ENCODE measurements at regions not wholly inside any gene's neighbourhood (a gene's known extent, or its start where the extent isn't known, plus 50 kb on each side); places are given as distances from the start of the nearest gene placed in this dataset.
"Not testable (repeated sequence)": the region's sequence is repeated elsewhere in the genome, so short reads cannot be mapped to it uniquely, and the experiment has no call there.

DNA sequence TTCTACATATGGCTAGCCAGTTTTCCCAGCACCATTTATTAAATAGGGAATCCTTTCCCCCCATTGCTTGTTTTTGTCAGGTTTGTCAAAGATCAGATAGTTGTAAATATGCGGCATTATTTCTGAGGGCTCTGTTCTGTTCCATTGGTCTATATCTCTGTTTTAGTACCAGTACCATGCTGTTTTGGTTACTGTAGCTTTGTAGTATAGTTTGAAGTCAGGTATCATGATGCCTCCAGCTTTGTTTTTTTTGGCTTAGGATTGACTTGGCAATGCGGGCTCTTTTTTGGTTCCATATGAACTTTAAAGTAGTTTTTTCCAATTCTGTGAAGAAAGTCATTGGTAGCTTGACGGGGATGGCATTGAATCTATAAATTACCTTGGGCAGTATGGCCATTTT, 60.0 kb upstream of the GPC3 start:
- not testable (repeated sequence) for DNase-seq

DNA sequence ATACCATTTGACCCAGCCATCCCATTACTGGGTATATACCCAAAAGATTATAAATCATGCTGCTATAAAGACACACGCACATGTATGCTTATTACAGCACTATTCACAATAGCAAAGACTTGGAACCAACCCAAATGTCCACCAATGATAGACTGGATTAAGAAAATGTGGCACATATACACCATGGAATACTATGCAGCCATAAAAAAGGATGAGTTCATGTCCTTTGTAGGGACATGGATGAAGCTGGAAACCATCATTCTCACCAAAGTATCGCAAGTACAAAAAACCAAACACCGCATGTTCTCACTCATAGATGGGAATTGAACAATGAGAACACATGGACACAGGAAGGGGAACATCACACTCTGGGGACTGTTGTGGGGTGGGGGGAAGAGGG, 81.7 kb upstream of the GPC3 start:
- DNase-seq = not testable (repeated sequence)

DNA sequence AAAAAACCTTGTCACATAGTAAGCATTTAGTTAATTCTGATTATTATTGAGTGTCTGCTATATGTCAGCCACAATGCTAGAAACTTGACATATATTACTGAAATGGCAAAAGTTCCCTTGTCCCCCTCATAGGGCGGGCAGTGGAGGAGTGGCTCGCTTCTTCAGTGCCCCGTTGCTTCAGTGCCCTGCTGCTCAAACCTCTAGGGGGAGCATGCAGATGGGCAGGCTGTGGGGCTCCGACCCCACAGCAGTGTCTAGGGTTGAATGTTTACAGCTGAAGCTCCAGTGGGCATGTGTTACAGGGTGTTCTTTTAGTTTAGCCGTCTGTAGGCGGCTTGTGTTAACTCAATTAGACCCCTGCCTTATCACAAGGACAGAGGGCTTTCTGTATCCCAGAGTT, 86.5 kb upstream of the GPC3 start:
- DNase-seq = not testable (repeated sequence)

DNA sequence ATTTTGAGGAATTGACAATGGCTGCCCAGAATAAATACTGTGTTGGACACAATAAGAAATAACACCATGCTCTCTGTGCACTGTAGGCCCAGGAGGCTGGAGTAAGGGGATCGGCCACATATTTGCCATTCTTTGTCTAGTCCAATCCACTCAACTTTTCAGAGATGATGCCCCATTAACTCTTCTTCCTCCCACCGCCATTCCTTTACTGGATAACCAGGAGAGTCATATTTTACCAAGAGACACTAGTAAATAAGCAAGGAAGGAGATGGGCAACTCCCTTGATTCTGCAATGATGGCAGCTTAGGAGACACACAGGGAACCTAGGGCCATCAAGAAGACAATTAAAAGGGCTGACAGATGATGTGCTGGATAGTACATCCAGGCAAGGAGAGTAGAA, 87.9 kb upstream of the GPC3 start:
- DNase-seq = no peak

DNA sequence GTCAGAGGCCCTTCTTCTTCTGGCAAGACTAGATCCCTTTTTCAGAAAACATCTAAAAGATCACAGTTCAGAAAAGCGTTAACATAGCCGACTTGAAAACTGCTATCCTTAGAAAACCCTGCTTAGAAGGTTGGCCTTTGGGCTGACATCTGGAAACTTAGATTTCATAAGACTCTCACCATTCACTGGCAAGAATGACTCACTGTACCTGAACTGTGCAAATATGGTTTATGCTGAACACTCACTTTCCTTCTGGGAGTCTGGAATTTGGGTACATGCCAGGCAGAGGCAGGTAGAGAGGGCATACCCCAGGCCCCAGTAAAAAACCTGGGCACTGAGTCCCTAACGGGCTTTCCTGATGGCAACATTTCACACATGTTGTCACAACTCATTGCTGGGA, 88.8 kb upstream of the GPC3 start:
- no peak for DNase-seq

DNA sequence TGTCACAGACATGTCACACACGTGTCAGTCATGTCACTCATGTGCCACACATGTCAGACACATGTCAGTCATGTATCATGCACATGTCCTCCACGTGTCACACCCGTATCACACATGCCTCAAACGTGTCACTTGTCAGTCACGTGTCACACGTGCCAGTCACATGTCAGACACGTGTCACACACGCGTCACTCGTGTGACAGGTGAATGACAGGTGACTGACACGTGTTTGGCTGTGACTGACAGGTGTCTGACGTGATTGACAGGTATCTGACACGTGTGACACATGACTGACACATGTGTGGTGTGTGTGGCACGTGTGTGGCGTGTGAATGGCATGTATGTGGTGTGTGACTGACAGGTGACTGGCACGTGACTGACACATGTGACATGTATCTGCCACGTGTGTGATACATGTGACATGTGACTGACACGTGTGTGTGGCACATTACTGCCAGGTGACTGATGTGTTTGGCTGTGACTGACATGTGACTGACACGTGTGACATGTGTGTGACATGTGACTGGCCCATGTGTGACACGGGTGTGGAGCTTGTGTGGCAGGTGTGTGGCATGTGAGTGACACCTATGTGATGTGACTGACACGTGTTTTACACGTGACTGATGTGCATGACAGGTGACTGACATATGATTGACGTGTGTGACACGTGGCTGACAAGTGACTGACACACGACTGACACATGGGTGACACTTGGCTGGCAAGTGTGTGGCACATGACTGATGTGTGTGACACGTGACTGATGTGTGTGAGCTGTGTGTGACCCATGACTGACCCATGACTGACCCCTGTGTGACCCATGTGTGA, 90.7 kb upstream of the GPC3 start:
- no peak for DNase-seq

DNA sequence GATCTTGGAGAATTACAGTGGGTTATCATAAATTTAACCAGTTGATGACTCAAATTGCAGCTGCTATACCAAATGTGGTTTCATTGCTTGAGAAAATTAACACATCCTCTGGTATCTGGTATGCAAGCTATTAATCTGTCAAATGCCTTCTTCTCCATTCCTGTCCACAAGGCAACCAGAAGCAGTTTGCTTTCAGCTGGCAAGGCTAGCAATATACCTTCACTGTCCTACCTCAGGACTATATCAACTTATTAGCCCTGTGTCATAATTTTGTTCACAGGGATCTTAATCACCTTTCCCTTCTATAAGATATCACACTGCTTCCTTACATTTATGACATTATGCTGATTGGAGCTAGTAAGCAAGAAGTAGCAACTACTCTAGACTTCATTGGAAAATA, 110.0 kb upstream of the GPC3 start:
- DNase-seq = no peak

DNA sequence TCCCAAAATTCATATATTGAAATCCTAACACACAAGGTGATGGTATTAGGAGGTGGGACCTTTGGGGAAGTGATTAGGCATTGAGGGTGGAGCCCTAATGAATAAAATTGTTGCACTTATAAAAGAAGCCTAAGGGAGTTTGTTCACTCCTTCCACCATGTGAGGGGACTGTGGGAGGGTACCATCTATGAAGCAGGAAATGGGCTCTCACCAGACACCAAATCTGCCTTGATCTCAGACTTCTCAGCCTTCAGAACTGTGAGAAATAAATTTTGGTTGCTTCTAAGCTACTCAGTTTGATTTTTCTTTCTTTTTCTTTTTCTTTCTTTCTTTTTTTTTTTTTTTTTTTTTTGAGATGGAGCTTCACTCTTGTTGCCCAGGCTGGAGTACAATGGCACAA, 116.2 kb upstream of the GPC3 start:
- DNase-seq = no peak

DNA sequence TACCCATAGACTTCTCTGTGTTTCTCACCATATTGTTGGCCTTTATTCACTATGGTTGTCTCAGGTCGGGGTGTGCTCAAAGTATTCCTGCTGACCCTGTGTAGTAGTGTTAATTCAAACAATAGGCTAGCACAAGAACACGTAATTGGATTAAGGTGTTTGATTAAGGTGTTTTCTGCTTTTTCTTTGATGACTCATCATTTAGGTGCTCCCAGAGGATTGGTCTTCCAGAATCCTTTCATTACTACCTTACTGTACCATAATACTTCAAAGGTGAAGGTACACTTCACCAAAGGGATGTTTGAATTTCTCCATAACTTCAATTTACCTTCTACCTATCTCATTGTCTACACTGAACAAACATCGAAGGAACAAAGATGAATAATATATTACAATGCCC, 121.7 kb upstream of the CCDC160 start:
- no peak for DNase-seq

DNA sequence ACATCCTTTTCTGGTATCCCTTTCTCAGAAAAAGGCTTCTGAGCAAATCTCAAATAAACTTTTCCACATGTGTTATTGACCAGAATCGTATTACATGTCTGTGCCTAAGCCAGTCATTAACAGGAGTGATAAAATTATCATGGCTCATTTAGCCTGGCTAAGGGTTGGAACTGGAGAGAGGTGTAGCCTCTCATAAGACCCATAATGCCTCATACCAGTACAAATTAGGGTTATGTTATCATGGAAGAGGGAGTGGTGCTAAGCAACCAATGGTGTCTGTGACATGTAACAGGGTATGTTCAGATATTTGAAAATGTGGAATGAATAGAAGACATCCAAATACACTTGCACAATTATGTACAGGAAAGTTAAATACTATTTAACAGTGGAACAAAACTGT, 99.6 kb upstream of the CCDC160 start:
- no peak for DNase-seq

DNA sequence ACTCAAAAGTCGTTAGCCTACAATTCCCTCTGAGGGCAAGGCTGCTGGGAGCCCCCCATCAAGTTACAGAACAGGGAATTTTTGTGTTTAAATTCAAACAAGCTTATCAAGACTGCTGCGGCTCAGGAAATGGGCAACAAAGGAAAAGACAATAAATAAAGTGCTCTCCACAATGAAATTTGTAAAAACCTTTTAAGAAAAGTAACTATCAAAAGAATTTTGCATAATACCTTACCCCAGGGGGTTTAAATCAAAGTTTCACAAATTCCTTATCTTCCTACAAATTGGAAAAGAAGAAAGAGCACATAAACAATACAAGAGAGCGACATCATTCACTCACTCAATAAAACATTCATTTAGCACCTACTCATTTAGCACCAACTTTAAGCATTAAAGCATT, 97.9 kb upstream of the CCDC160 start:
- DNase-seq = no peak

DNA sequence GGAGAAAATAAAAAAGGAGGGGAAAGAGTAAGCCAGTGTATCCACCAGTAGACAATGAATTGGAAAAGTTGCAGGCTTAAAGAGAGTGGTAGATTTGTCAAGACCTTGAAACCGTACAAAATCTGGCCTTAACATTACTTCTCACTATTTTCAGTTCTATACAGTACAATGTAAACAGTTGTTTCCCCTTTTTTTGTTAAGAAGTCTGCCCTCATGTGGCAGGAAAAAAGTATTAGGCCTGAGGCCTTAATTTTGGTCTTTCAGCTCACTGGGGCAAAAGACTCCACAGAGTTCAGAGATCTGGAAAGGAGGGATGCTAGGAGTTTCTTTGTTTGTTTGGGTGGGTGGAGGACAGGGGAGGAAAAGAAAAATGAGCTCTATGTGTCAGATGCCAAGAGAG, 92.8 kb upstream of the CCDC160 start:
- no peak for DNase-seq

DNA sequence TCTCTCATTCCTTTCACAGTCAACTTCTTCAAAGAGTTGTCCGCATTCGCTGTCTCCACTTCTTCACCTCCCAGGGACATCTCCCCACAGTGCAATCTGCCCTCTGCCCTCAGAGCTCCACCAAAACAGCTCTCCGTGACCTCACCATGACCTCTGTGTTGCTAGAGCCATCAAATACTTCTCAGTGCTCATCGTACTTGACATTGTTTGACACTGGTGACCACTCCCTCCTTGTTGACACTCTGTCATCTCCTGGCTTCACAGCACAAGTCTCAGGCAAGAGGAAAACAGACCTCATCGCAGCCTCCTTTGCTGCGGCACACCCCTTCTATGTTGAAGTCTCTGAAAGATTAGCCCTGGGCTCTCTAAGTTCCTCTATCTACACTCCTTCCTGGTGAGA, 90.5 kb upstream of the CCDC160 start:
- DNase-seq = no peak

DNA sequence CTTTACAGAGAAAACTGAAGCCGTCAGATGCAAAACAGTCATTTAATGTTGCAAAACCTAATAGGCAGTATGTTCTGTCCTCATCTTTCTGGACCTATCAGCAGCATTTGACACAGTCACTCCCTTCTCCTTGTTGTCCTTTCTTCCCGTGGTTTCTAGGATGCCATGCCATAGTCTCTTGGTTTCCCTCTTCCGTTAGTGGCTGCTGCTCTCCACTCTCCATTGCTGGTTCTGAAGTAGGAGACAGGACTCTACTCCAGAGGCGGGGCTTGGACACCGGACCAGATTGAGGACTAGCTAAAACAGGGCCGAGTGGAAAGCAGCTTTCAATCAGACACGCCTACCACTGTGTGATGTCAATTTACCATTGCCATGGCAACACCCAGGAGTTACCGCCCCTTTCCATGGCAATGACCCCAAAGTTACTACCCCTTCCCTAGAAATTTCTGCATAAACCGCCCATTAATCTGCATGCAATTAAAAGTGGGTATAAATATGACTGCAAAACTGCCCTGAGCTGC, 88.8 kb upstream of the CCDC160 start:
- DNase-seq = no peak

DNA sequence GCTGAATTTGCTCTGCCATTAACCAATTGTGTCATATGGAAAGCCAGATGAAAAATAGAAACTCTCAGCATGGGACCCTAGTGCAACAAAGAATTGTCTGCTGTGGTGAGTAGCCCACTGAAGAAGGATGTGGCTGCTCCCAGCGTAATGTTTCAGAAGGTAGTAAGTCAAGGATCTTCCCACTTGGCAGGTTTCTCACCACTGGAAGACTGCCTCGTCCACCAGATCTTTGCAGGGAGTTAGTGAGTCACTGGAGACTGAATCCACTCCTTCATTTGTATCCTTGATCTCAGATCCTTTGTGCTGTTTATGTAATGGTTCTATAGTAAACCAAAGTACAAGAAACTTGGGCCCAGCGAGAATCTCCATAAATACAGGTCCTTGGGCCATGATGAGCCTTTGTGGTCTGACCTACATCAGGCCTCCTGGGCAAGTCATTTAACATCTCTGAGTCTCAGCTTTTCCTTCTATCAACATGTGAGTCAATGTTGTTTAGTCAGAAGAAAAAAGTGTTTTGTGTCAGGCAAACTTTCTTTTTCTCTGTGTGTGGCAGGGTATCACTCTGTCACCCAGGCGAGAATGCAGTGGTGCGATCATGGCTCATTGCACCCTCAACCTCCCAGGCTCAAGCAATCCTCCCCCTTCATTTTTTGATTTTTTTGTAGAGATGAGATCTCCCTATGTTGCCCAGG, 78.0 kb upstream of the CCDC160 start:
- peak; percentile 11 for DNase-seq

DNA sequence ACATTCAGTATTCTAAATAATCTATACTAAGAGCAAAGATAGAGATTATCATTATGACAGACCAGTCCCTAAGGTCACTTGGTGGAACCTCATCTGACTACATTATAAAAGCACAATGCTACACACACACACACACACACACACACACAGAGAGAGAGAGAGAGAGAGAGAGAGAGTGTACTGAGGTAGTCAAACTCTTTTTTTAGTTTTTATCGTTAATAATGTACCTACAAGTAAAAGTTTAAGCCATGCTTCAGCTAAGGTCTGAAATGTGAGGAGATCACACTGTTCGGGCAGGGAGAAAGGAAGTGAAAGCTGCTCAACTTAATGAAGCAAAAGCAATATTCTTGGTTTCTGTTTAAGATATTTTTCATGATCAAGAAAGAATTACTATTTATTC, 75.8 kb upstream of the CCDC160 start:
- no peak for DNase-seq

DNA sequence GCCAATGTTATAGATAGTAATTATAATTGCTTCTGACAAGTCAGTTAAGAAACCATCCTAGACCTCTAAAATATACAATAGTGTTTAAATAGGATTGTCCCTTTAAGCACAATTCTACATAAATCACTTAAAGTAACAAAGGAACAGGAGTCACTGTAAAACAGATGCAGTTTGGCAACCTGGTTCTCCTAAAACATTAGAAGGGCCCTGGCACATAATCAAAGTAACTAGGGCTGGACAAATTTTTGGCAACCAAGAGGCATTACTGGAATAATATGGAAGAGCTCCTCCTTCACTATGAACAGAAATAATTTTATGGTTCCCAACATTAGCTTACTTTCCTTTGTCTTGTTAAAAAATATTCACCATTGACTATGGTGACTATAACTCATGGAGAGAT, 75.0 kb upstream of the CCDC160 start:
- DNase-seq = no peak

DNA sequence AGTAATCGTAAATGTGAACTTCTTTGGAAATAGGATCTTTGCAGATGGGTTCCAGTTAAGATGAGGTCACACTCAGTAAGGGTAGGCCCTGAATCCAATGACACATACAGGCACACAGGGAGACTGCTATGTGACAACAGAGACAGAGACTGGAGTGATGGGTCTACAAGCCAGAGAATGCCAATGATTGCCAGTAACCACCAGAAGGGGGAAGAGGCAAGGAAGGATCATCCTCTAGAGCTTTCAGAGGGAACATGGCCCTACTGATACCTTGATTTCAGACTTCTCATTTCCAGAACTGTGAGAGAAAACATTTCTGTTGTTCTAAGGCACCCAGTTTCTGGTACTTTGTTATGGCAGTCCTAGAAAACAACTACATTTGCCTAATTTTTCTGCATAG, 73.1 kb upstream of the CCDC160 start:
- no peak for DNase-seq

DNA sequence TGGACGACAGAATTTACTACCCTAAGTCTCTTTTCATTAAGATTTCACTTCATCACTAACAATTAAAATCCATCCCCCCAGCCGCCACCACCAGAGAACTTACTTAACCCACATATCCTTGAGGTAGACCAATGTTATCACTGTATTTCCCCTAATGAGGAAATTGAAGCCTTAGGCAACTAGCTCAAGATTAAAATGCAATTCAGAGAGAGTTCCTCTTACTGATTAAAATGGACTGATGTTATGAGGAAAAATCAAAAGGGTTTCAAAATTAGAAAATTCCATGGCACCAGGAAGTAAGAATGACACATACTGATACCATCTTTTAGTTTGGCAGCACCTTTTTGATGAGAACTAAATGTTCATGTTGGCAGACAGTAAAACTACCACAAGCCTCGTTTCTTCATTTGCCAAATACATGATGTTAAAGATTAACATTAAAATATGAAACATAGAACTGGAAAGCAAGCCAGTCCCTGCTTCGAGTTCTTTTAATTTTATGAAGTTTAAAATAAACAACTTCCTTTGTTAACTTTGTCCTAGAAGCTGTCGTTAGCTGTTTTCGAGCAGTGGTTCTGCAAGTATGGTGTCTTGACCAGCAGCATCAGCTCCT, 69.3 kb upstream of the CCDC160 start:
- no peak for DNase-seq

DNA sequence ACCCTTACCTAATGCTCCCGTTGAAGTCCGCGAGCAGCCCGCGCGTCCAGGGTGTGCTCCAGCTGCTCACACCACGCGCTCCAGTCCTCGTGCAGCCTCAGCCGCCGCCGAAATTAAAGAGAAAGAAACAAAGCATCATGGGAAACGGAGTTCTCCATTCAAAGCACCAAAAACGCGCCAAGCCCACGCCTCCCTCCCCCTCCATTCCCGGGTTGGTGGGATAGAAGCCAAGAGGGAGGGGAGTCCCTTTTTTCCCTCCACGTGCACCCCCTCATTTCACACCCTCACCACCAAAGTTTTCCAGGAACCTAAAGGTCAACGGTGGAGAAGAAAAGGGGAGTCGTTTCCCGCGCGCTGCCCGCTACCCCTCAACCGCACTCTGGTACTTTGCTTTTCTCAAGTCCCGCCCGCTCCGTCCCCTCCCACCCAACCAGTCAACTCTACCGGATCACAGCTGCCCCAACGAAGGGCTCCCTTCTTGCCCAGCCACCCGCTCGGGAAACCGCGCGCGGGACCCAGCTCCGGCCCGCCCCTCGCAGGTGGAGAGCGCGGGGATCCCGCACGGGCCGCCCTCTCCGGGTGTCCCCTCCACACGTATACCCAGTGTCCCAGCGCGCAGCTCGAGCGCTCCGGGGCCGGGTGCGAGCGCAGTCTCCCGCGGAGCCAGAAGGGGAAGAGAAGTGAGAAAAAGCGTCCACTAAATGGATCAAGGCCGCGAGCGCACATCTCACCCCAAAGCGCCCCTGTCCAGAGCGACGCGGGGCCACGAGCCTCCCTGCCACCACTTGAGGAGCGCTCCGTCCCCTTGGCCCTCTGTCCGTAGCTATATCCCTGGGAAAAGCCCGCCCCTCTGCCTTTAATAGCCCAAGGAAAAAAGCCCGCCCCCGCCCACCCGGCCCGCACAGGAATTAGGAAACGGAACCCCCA, 65.1 kb upstream of the CCDC160 start:
- DNase-seq = peak; percentile 28

DNA sequence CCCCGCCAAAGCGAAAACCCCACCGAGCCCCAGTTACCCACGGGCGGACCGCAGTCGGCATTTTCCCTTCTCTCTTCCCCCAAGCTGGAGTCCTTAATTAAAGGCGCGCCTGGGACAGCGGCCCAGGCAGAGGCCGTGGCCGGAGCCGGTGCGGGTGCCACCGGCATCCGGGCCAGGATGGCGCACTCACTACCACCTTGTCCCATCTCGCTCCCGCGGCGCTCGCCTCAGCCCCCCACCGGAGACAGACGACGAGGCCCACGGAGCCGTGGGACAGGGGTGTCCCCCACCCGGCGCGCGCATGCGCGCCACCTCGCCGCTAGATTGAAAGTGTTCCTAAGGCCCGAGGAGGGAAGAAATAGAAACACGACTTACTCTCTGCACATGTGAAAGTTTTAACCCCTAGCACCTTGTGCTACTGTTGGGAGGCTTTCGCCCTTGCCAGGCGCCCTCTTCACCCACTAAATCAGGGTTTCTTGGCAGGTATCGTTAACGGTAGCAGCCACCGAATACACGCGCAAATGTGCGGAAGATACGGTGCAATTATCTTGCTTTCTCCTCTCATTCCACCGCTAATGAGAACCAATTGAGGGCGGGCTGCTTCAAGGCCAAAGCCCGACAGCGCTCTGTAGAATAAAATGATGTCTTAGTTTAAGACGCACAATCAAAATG, 64.3 kb upstream of the CCDC160 start:
- peak; percentile 28 for DNase-seq

DNA sequence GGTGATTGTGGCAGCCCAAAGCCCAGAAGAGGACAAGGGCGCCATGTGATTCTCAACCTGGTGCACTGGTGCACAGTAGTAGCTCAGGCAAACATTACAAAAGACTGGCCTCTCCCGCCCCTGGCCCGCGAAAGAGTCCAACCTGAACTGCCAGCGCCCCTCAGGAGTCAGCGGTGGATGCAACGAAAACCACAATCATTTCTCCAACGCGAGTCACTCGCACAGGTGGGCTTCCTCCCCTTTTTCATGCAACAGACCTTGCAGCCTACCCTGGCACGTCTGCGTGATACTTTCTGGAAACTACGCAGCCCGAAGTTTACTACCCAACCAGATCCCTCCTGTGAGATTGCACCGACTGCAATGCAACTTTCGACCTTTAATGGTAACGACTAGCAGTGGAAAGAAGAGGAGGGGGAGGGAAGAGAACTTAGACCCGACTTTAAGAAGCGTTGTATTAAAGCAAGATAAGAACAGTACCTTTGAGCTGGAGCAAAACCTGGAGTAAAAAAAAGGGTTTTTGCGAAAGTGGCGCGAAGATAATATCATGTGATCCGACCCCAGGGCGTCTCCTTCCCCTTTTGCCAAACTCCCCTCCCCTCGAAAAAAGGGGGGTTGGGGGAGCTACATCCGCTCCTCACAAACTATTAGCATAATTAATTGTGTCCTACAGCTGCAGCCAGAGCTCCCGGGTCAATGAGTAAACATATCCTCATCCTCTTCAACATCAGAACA, 63.3 kb upstream of the CCDC160 start:
- peak; percentile 3 for DNase-seq
